HAP-1 (cell line): ENCODE measurements at regions not wholly inside any gene's neighbourhood (a gene's known extent, or its start where the extent isn't known, plus 50 kb on each side); places are given as distances from the start of the nearest gene placed in this dataset.
"Not testable (repeated sequence)": the region's sequence is repeated elsewhere in the genome, so short reads cannot be mapped to it uniquely, and the experiment has no call there.

ENCODE experiments used
- DNase-seq, 2 experiments: peaks; one replicate each; pipeline ENCODE4 v3.0.0-alpha.2; 2016 to 2020; ENCODE audit warnings: low spot score in 2 of 2
- H3K27me3 ChIP-seq: fragments of 250-450 bp; sonication (Bioruptor Pico); 2 replicates; pipeline ENCODE4 v1.5.1; 2020; ENCODE audit warnings: low read depth, mild to moderate bottlenecking, moderate library complexity
- H3K36me3 ChIP-seq: fragments of 250-450 bp; sonication (Bioruptor Pico); replicated peaks from 2 replicates; pipeline ENCODE4 v1.5.1; 2020; ENCODE audit warnings: mild to moderate bottlenecking
- H3K4me1 ChIP-seq: fragments of 250-450 bp; sonication (Bioruptor Pico); 2 replicates; pipeline ENCODE4 v1.5.1; 2020; ENCODE audit warnings: mild to moderate bottlenecking
- H3K4me3 ChIP-seq: fragments of 250-450 bp; sonication (Bioruptor Pico); 2 replicates; pipeline ENCODE4 v1.5.1; 2020; ENCODE audit warnings: mild to moderate bottlenecking, moderate library complexity
- H3K9me3 ChIP-seq: fragments of 250-450 bp; sonication (Bioruptor Pico); 2 replicates; pipeline ENCODE4 v1.5.1; 2020; ENCODE audit warnings: mild to moderate bottlenecking, moderate library complexity
- in situ Hi-C: fragments of 300-500 bp; cut with MboI; formaldehyde crosslinking; loops from 3 replicates; pipeline ENCODE4 v1.14.3; 2020; ENCODE audit warnings: low sequenced_read_pairs, inconsistent platforms, mixed read lengths

DNA sequence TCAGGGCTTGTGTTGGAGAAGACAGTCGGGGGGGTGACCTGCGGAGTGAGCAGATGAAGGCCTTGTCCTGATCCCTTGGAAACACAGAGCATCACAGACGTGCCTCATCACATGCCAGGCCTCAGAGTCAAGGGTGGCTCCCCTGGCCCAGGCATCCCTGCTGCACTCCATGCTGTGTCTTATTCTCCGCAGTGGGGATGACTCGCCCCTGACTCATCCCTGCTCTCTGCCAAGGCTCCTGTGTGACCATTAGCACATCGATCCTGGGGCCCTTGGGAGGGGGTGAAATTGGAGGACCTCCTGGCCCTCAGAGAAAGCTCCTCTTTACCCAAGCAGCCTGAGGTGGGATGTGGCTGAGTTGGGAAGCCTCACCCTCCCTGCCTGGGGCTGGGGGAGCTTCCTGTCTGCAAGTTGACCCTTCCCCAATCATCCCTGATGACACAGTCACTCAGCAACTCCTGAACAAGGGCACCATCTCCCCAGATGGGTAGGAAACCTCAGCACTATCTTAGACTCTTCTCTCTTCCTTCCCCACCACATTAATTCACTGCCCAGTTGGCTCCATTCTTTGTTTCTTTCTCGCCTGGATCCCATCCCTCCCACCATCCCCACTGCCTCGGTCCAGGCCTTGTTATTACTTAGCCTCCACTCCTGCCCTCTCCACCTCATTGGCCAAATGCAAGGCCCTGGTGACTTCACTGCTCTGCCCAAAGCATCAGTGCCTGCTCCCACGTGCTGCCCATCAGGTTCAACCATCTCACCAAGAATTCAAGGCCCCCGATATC, 74.6 kb downstream of the CAMK2N1 start:
- Histone ChIP-seq H3K4me1 (no peaks in the 10 kb centered on the region), H3K4me3 (no peak overlapping the region), H3K27me3 (peaks cover 16% of the 10 kb centered on the region), H3K9me3 (no peaks in the 10 kb centered on the region), H3K36me3 (no peaks in the 10 kb centered on the region)
- no peak for DNase-seq
- in situ Hi-C loops: no loop called here

DNA sequence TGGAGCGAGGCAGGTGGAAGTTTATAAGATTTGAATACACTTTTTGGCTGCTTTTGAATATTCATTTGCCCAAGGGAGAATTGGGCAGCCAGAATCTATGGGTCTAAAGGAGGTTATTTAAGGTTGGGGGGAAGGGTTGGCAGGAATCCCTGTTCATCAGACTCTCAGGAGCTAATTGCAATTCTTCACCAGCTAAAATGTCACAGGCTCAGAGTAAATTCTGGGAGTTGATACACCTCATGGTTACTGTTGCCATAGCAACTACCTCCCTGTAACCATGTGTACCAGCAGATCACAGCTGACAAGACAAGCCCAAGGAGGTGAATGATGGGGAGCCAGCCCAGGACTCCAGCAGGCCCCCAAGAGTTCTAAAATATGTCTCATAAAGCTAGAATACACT, 75.5 kb downstream of the CAMK2N1 start:
- H3K4me3 ChIP-seq: no peak overlapping the region
- H3K4me1 ChIP-seq: no peaks in the 10 kb centered on the region
- peaks cover 24% of the 10 kb centered on the region for H3K27me3 ChIP-seq
- in situ Hi-C loops: no loop called here
- no peaks in the 10 kb centered on the region for H3K9me3 ChIP-seq
- H3K36me3 ChIP-seq: no peaks in the 10 kb centered on the region
- no peak for DNase-seq

GRCh38 chr1:20409971-20410370, 76.0 kb downstream of the CAMK2N1 start:
- no peaks in the 10 kb centered on the region for H3K9me3 ChIP-seq
- H3K4me3 ChIP-seq: no peak overlapping the region
- H3K27me3 ChIP-seq: peaks cover 24% of the 10 kb centered on the region
- H3K36me3 ChIP-seq: no peaks in the 10 kb centered on the region
- no peak for DNase-seq
- no peaks in the 10 kb centered on the region for H3K4me1 ChIP-seq
- in situ Hi-C loops: no loop called here

DNA sequence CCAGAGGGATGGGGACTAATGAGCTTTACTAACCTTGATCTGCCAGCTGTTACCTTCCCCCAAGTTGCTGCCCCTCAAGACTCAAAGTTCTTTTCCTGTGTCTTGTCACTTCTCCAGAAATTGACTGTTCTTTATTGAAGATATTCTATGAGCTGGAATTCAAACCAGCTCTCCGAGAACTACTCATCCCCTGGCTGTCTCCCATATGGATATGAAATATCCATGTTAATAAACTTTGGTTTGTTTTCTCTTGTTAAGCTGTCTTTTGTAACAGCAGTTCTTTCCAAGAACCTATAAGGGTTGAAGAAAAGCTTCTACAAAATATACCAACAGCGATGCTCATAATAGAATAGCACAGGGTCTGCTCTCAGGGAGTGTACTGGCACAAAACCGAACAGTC, 77.0 kb downstream of the CAMK2N1 start:
- no peaks in the 10 kb centered on the region for H3K36me3 ChIP-seq
- H3K4me3 ChIP-seq: no peak overlapping the region
- DNase-seq: no peak
- H3K27me3 ChIP-seq: peaks cover 31% of the 10 kb centered on the region
- no peaks in the 10 kb centered on the region for H3K9me3 ChIP-seq
- no peaks in the 10 kb centered on the region for H3K4me1 ChIP-seq
- in situ Hi-C loops: no loop called here

DNA sequence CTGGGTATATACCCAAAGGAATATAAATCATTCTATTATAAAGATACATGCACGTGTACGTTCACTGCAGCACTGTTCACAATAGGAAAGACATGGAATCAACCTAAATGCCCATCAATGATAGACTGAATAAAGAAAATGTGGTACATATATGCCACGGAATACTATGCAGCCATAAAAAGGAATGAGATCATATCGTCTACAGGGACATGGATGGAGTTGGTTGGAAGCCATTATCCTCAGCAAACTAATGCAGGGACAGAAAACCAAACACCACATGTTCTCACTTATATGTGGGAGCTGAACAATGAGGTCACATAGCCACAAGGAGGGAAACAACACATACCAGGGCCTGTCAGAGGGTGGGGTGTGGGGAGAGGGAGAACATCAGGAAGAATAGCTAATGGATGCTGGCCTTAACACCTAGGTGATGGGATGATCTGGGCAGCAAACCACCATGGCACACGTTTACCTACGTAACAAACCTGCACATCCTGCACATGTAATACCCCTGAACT, 77.8 kb downstream of the CAMK2N1 start:
- H3K4me1 ChIP-seq, DNase-seq, in situ Hi-C loops: not testable (repeated sequence)

DNA sequence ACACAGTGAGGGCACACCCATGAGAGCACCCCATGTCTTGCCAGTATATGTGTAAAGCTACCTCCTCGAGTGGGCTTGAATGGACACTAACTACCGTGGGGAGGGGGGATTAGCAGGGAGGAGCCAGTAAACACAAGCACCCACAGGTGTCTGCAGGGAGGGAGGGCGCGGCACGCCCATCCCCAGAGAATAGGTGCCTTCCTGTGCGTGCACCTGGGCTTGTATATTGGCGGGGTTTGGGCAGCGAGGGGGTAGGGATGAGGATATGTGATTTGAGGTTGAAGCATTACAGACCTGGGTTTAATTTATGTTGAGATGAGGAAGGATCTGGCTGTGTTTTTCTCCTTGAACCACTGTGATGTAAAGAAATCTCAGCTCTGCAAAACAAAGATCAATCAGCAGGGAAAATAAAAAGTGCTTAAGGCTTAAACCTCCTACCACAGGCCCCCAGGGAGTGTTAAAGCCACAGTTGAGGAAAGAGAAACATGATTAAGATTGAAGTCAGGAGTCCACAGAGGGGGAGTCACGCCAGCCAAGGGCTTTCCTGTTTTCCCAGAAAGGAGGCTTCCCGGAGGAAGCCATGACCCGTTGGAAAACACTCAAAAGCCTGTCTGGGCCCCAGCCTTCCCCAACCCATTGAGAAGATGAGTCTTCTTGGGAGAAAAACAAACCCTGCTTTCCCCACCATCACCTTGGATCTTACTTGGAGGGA, 80.0 kb downstream of the CAMK2N1 start:
- in situ Hi-C loops: no loop called here
- Histone ChIP-seq H3K9me3 (no peaks in the 10 kb centered on the region), H3K4me1 (no peaks in the 10 kb centered on the region), H3K4me3 (no peak overlapping the region), H3K36me3 (no peaks in the 10 kb centered on the region), H3K27me3 (peaks cover 33% of the 10 kb centered on the region)
- DNase-seq: no peak

More for the DNA sequence above, 77.8 kb downstream of the CAMK2N1 start:
- H3K36me3 ChIP-seq, H3K9me3 ChIP-seq, H3K4me3 ChIP-seq: not testable (repeated sequence)
- H3K27me3 ChIP-seq: peaks cover 31% of the 10 kb centered on the region

DNA sequence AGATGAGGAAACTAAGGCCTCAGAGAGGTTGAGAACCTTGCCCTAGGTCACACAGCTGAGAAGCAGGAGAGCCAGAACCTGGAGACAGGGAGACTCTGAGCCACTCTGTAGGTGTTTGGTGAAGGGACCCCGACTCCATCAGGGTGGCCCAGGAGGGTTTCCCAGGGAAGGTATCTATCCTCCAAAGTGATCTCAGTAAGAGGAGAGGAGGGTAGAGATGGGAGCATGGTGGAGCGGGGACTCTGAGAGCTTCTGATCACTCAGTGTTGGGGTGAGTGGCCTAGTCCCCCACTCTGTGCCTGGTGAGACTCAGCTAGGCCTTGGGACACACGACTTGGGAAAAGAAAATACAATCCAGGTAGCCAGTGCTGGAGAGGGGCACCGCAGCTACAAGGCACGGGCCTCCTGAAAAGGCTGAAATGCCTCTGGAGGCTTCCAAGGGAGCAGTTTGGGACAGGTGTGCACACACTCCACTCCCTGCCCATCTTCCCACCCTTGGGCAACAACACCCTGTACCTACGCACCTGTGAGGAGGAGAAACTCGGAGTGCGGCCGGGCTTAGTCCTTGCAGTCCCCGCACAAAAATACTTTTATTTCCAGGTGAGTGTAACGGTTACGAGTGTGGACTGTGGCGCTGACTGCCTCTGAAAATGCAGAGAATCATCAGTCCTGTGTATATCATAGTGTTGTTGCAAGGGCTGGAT, 80.8 kb downstream of the CAMK2N1 start:
- in situ Hi-C loops: no loop called here
- H3K27me3 ChIP-seq: peaks cover 37% of the 10 kb centered on the region
- no peaks in the 10 kb centered on the region for H3K36me3 ChIP-seq
- no peaks in the 10 kb centered on the region for H3K4me1 ChIP-seq
- H3K4me3 ChIP-seq: no peak overlapping the region
- H3K9me3 ChIP-seq: no peaks in the 10 kb centered on the region
- no peak for DNase-seq
